ENCODE measurements at regions not wholly inside any gene's neighbourhood (a gene's known extent, or its start where the extent isn't known, plus 50 kb on each side); places are given as distances from the start of the nearest gene placed in this dataset.

DNA sequence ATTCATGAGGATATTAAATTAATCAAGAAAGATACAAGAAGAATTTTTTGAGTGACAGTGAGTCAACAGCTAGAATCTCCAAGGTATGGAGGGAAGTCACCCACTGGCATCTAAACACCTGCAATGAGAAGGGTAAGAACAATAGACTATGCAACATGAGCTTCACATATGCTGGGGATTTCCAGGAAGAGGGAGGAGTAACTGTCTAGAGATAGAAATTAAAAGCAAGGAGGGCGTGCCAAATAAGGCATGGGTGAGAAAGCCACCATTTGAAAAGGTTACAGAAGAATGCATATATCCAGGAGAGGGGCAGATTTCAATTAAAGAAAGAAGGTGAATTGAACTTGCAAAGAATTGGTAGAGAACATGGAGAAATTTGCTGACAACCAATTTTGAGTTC, 365.7 kb downstream of the GPR37 start:
- no peak for ATAC-seq (ENCODE audit: low FRiP score)
- no peak for DNase-seq (ENCODE audit: low spot score)
- TF ChIP-seq CTCF (IDR thresholded peaks at IDR 0.05), result no peak

DNA sequence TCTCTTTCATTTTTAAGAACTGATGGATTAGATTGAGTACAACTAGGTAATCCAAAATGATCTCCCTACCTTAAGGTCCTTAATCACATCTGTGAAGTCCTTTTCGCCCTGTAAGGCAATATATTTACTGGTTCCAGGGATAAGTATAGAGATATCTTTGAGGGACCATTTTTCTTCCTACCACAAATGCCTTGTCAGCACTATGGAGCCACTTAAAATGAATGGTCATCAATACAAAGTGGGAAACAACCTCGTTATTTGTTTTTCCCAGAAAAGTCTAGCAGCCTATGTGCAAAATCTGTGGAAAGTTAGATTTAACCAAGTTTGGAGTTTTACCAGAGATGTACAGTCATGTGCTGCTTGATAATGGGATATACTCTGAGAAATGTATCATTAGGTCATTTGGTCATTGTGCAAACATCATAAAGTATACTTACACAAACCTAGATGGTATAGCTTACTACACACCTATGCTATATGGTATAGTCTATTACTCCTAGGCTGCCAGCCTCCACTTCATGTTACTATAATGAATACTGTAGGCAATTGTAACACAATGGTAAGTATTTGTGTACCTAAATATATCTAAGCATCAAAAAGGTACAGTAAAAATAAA, 366.2 kb upstream of the TMEM229A start:
- no peak for ATAC-seq (ENCODE audit: low FRiP score)
- no peak for TF ChIP-seq CTCF (IDR thresholded peaks at IDR 0.05)
- DNase-seq (ENCODE audit: low spot score), result no peak

- TF ChIP-seq CTCF (IDR thresholded peaks at IDR 0.05), result no peak
- no peak for ATAC-seq (ENCODE audit: low FRiP score)
- no peak for DNase-seq (ENCODE audit: low spot score)
Measured at GRCh38 chr7:124397134-124397533, 364.3 kb upstream of the TMEM229A start.

- no peak for TF ChIP-seq CTCF (IDR thresholded peaks at IDR 0.05)
- no peak for DNase-seq (ENCODE audit: low spot score)
- no peak for ATAC-seq (ENCODE audit: low FRiP score)
Measured at GRCh38 chr7:124390301-124390700, 357.4 kb upstream of the TMEM229A start.

DNA sequence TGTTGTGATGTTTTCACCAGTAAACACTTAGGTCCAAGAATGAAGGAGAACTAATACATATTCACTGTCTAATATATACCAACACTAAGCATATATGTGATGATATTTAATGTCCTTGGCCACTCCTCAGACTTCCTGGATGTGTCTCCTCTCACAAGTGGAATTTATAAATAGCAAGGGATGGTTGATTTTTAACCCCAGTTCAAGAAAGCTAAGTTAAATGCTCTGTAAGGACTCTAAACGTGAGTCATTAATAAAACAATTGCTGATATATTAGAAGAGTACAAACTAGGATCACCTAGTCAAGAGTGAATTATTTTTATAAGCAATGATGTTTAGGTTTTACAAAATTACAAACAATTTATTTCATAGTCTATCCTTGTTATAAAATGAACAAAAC, 355.9 kb upstream of the TMEM229A start:
- no peak for TF ChIP-seq CTCF (IDR thresholded peaks at IDR 0.05)
- DNase-seq (ENCODE audit: low spot score), result no peak
- no peak for ATAC-seq (ENCODE audit: low FRiP score)

DNA sequence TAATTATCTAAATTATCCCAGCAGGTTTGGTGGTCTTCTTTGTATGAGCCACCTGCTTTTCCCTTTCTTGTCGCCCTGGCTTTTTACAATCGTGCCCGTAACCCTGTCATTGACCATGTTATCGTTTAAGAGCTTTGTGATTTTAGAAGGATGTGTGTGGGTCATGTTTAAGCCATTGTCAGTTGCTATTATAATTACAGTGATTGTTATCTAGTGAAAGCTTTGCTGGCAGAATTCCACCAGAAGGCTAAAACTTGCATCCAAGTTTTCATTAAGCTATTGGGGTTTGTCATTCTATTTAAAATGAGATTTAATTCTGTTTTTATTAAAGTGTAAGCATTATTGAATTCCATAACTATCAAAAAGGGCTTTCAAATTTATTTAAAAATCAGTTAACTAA, 354.2 kb upstream of the TMEM229A start:
- no peak for DNase-seq (ENCODE audit: low spot score)
- no peak for TF ChIP-seq CTCF (IDR thresholded peaks at IDR 0.05)
- ATAC-seq (ENCODE audit: low FRiP score), result no peak

DNA sequence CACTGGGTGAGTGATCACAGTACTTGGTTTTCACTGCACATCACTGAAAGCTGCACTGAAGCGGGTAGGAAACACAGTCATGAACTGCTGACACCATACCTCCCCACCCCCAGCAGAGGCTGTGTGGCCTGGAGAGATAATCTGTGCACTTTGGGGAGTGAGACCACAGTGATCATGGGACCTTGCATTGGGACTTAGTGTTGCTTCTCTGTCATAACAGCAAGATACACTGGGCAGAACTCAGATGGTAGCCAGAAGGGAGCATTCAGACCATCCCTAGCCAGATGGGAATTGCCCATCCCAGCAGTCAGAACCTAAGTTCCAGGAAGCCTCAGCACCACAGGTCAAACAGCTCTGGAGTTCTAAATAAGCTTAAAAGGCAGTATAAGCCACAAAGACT, 346.4 kb upstream of the TMEM229A start:
- no peak for DNase-seq (ENCODE audit: low spot score)
- TF ChIP-seq CTCF (IDR thresholded peaks at IDR 0.05), result no peak
- no peak for ATAC-seq (ENCODE audit: low FRiP score)

Data from omental fat pad (tissue), 3 donors.